ENCODE measurements at regions not wholly inside any gene's neighbourhood (a gene's known extent, or its start where the extent isn't known, plus 50 kb on each side); places are given as distances from the start of the nearest gene placed in this dataset.

DNA sequence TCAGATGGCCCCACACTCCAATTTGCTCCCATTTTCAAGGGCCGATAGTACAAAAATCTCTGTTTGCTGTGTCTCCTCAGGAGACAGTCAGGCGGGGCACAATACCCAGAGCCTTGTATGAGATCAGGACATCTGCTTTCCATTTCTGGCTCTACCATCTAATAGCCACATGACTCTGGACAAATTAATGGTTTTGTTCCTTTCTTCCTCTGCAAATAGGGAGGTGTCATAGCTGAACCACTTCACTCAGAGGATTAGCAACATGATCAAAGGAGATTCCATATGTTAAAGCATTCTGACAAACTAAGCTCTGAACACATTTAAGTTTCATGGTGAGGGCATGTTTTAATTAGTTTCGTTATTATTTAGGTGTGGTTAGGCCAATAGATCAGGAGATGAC lies 602.1 kb upstream of the SYT4 start:
- TF ChIP-seq POLR2AphosphoS5 (IDR thresholded peaks at IDR 0.05; ENCODE audit: borderline replicate concordance, low read depth, low read length): no peak
- no peak for TF ChIP-seq EZH2 (IDR thresholded peaks at IDR 0.05)

All from SK-N-MC (cell line).